ENCODE measurements at regions not wholly inside any gene's neighbourhood (a gene's known extent, or its start where the extent isn't known, plus 50 kb on each side); places are given as distances from the start of the nearest gene placed in this dataset.
A peak's percentile ranks its signal among the peaks of the same experiment; 100 is the strongest.

DNA sequence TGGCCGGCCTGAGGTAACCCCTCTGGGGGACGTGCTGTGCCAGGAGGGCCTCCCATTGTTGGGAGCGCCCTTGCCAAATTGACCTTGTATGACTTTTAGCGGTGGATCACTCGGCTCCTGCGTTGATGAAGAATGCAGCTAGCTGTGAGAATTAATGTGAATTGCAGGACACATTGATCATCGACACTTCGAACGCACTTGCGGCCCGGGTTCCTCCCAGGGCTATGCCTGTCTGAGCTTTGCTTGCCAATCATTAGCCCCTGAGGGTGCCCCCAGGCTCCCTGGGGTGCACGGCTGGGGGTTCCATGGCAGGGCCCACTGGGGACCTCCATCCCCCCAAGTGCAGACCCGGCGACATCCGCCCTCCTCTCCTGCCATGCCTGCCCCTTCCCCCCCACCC, 672.4 kb downstream of the TSPY10 start:
- H3K4ac ChIP-seq (replicated peaks; ENCODE audit: insufficient read length, low read depth, low read length) = no peak overlapping the region
- no peak overlapping the region for H4K91ac ChIP-seq (replicated peaks; ENCODE audit: insufficient read length, low read length)
- H2AFZ ChIP-seq (ENCODE audit: low read length) = no peak overlapping the region
- H4K5ac ChIP-seq (ENCODE audit: insufficient read length, low read depth, low read length) = no peak overlapping the region
- no peak overlapping the region for H3K18ac ChIP-seq (ENCODE audit: extremely low read depth, low read length)
- H4K20me1 ChIP-seq (replicated peaks in 1 of 2; ENCODE audit: control insufficient read depth in 1 of 2, insufficient read depth in 2 of 2, low read length in 2 of 2) = no peaks in the 10 kb centered on the region
- WGBS, 2 experiments (ENCODE audit: extremely low coverage in 1 of 2, insufficient coverage in 1 of 2, insufficient read length in 1 of 2, insufficient replicate concordance in 2 of 2, low coverage in 1 of 2, low lambda C conversion rate in 2 of 2, missing lambda C conversion rate in 1 of 2) = 89% methylated on average over 9 of the region's 15 CpGs; no CpG with 5 or more reads in 1 of the 2 experiments
- no peaks in the 10 kb centered on the region for H3K79me2 ChIP-seq (ENCODE audit: control insufficient read depth in 1 of 2, insufficient read depth in 2 of 2, low read length in 2 of 2)
- no peaks in the 10 kb centered on the region; a peak in 1 of 8 replicates for H3K36me3 ChIP-seq (ENCODE audit: control insufficient read depth in 2 of 4, insufficient read depth in 4 of 4, low read length in 3 of 4)
- H2BK5ac ChIP-seq (ENCODE audit: low read depth, low read length) = no peak overlapping the region
- no peak overlapping the region for H4K8ac ChIP-seq (ENCODE audit: extremely low read depth, insufficient read depth, low read length)
- DNase-seq (ENCODE audit: low read depth in 1 of 2, low spot score in 2 of 2) (no peak), FAIRE-seq (peak; percentile 100)
- no peak overlapping the region for H3K4me3 ChIP-seq (ENCODE audit: extremely low read depth in 1 of 4, insufficient read depth in 2 of 4, low read depth in 3 of 4, low read length in 4 of 4)
- no peaks in the 10 kb centered on the region for H3K27me3 ChIP-seq (replicated peaks in 1 of 4; ENCODE audit: control insufficient read depth in 3 of 4, extremely low read depth in 1 of 4, insufficient read depth in 3 of 4, low read length in 3 of 4)
- H3K14ac ChIP-seq (ENCODE audit: insufficient read length) = no peak overlapping the region
- H3K56ac ChIP-seq (replicated peaks; ENCODE audit: insufficient read length, low read depth, low read length) = no peak overlapping the region
- no peak overlapping the region for H2BK12ac ChIP-seq (ENCODE audit: low read depth, low read length)
- CTCF ChIA-PET (ENCODE audit: partially characterized antibody) = no interaction called here
- H3K27ac ChIP-seq (ENCODE audit: low read depth, low read length) = no peak overlapping the region
- H3K4me1 ChIP-seq (replicated peaks in 1 of 4; ENCODE audit: control insufficient read depth in 3 of 4, insufficient read depth in 4 of 4, low read length in 3 of 4) = no peaks in the 10 kb centered on the region
- TF ChIP-seq EZH2 (IDR thresholded peaks at IDR 0.05; ENCODE audit: low read depth, low read length, severe bottlenecking) (no peak), JUN (IDR thresholded peaks at IDR 0.05; ENCODE audit: low read depth, low read length) (no peak), PHF8 (conservative IDR thresholded peaks at IDR 0.05; ENCODE audit: low read depth, low read length) (no peak), SIRT6 (IDR thresholded peaks at IDR 0.05; ENCODE audit: low read length) (no peak), CEBPB (IDR thresholded peaks at IDR 0.05; ENCODE audit: low read depth, low read length) (no peak), SIX5 (IDR thresholded peaks at IDR 0.05; ENCODE audit: low read depth, low read length) (no peak), SP1 (IDR thresholded peaks at IDR 0.05; ENCODE audit: low read depth, low read length) (no peak), NANOG (IDR thresholded peaks at IDR 0.05; ENCODE audit: insufficient read depth, low read depth, low read length, poor library complexity, severe bottlenecking) (no peak), BCL11A (IDR thresholded peaks at IDR 0.05; ENCODE audit: low read depth in 2 of 2, low read length in 2 of 2) (no peak), FOSL1 (IDR thresholded peaks at IDR 0.05; ENCODE audit: insufficient read depth, low read depth, low read length) (no peak), ASH2L (IDR thresholded peaks at IDR 0.05; ENCODE audit: low read length) (no peak), KDM1A (IDR thresholded peaks at IDR 0.05; ENCODE audit: borderline replicate concordance, low read length) (no peak)
- TF ChIP-seq, protein P1, sequence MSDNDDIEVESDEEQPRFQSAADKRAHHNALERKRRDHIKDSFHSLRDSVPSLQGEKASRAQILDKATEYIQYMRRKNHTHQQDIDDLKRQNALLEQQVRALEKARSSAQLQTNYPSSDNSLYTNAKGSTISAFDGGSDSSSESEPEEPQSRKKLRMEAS (IDR thresholded peaks at IDR 0.05) = no peak
- TF ChIP-seq, protein P2, sequence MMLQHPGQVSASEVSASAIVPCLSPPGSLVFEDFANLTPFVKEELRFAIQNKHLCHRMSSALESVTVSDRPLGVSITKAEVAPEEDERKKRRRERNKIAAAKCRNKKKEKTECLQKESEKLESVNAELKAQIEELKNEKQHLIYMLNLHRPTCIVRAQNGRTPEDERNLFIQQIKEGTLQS (IDR thresholded peaks at IDR 0.05; ENCODE audit: insufficient read depth, low read depth, low read length) = no peak
- H3K9ac ChIP-seq (replicated peaks in 1 of 4; ENCODE audit: extremely low read depth in 1 of 4, low read depth in 3 of 4, low read length in 3 of 4) = no peak overlapping the region
- no peaks in the 10 kb centered on the region for H3K23me2 ChIP-seq (ENCODE audit: low read depth, low read length)
- no peak overlapping the region for H2AK5ac ChIP-seq (ENCODE audit: low read depth, low read length)
- H2BK20ac ChIP-seq (ENCODE audit: low read length) = no peak overlapping the region
- no peaks in the 10 kb centered on the region for H3K79me1 ChIP-seq (ENCODE audit: low read depth, low read length)
- no peak overlapping the region for H3K23ac ChIP-seq (ENCODE audit: insufficient read length)
- H2BK120ac ChIP-seq (replicated peaks; ENCODE audit: low read depth, low read length) = no peak overlapping the region
- POLR2A ChIA-PET (ENCODE audit: partially characterized antibody) = no interaction called here
- H3K4me2 ChIP-seq (ENCODE audit: insufficient read depth in 1 of 2, low read depth in 2 of 2, low read length in 2 of 2) = no peak overlapping the region
- H2BK15ac ChIP-seq (ENCODE audit: low read length) = no peak overlapping the region
- H3K9me3 ChIP-seq (ENCODE audit: insufficient read depth in 2 of 2, low read depth in 1 of 2, low read length in 1 of 2) = peaks cover 3 to 58% of the 10 kb centered on the region in 2 experiments; a peak in 2 of 4 replicates

Measured in H1 (cell line).